GM23338 (cell line): ENCODE measurements at regions not wholly inside any gene's neighbourhood (a gene's known extent, or its start where the extent isn't known, plus 50 kb on each side); places are given as distances from the start of the nearest gene placed in this dataset.

ENCODE experiments used
- ATAC-seq: fragments of 200-7000 bp; cut with Tn5 transposase; 3 replicates; pipeline ENCODE4 v1.9.1; 2020
- DNase-seq: peaks from one replicate; pipeline ENCODE4 v3.0.0-alpha.2; 2015; ENCODE audit warnings: low spot score
- H2AFZ ChIP-seq: fragments of 200-600 bp; sonication (generic); 2 replicates; pipeline ENCODE4 v1.8.0; 2016; ENCODE audit warnings: antibody characterized with exemption, mild to moderate bottlenecking, moderate library complexity
- H3F3A ChIP-seq: fragments of 200-600 bp; sonication (generic); replicated peaks from 2 replicates; pipeline ENCODE4 v1.8.0; 2017; ENCODE audit warnings: antibody characterized with exemption, mixed run types, low read depth
- H3K27ac ChIP-seq: fragments of 200-600 bp; sonication (generic); 2 replicates; pipeline ENCODE4 v1.6.1; 2016; ENCODE audit warnings: low read depth
- H3K27me3 ChIP-seq: fragments of 200-600 bp; sonication (generic); 2 replicates; pipeline ENCODE4 v1.8.0; 2016; ENCODE audit warnings: mild to moderate bottlenecking, mixed run types, moderate library complexity; ENCODE audit not compliant: insufficient read depth
- H3K36me3 ChIP-seq: fragments of 200-600 bp; sonication (generic); 2 replicates; pipeline ENCODE4 v1.8.0; 2016; ENCODE audit warnings: mild to moderate bottlenecking; ENCODE audit not compliant: insufficient read depth
- H3K4me1 ChIP-seq: fragments of 200-600 bp; sonication (generic); 2 replicates; pipeline ENCODE4 v1.8.0; 2016; ENCODE audit warnings: mild to moderate bottlenecking, moderate library complexity; ENCODE audit not compliant: insufficient read depth
- H3K4me2 ChIP-seq: fragments of 200-600 bp; sonication (generic); 2 replicates; pipeline ENCODE4 v1.7.1; 2017; ENCODE audit warnings: mixed run types
- H3K4me3 ChIP-seq: fragments of 200-600 bp; sonication (generic); 2 replicates; pipeline ENCODE4 v1.6.1; 2016; ENCODE audit warnings: mixed run types
- H3K79me2 ChIP-seq: fragments of 200-600 bp; sonication (generic); replicated peaks from 2 replicates; pipeline ENCODE4 v1.8.0; 2017; ENCODE audit warnings: mild to moderate bottlenecking; ENCODE audit not compliant: insufficient read depth
- H3K9me2 ChIP-seq: fragments of 200-600 bp; sonication (generic); 2 replicates; pipeline ENCODE4 v1.8.0; 2017; ENCODE audit not compliant: insufficient read depth
- H4K20me1 ChIP-seq: fragments of 200-600 bp; sonication (generic); replicated peaks from 2 replicates; pipeline ENCODE4 v1.8.0; 2017; ENCODE audit warnings: mild to moderate bottlenecking; ENCODE audit not compliant: insufficient read depth
- H3K27ac Mint-ChIP-seq: 2 replicates; pipeline ENCODE4 v1.8.0; 2020; ENCODE audit warnings: inconsistent platforms, mild to moderate bottlenecking, moderate library complexity, mixed read lengths
- H3K27me3 Mint-ChIP-seq: 3 replicates; pipeline ENCODE4 v1.8.0; 2022; ENCODE audit warnings: low read depth, mild to moderate bottlenecking, moderate library complexity, mixed read lengths, inconsistent platforms; ENCODE audit not compliant: insufficient read depth, poor library complexity
- H3K36me3 Mint-ChIP-seq: 3 replicates; pipeline ENCODE4 v1.8.0; 2021; ENCODE audit warnings: low read depth, mild to moderate bottlenecking, inconsistent platforms, moderate library complexity, mixed read lengths
- H3K4me1 Mint-ChIP-seq: 3 replicates; pipeline ENCODE4 v1.8.0; 2020; ENCODE audit warnings: mild to moderate bottlenecking, inconsistent platforms, mixed read lengths
- H3K4me3 Mint-ChIP-seq: 3 replicates; pipeline ENCODE4 v1.8.0; 2021; ENCODE audit warnings: moderate library complexity, mild to moderate bottlenecking, inconsistent platforms, mixed read lengths
- H3K9me3 Mint-ChIP-seq: 3 replicates; pipeline ENCODE4 v1.8.0; 2020; ENCODE audit warnings: moderate library complexity, mild to moderate bottlenecking, inconsistent platforms, mixed read lengths
- ETS1 ChIP-seq: IDR thresholded peaks from 2 replicates; pipeline ENCODE4 v1.6.1; 2016; ENCODE audit warnings: antibody characterized with exemption
- EZH2 ChIP-seq: fragments of 200-600 bp; sonication (generic); IDR thresholded peaks from one replicate; pipeline ENCODE4 v1.8.0; 2017; ENCODE audit warnings: antibody characterized with exemption, mild to moderate bottlenecking, low read depth; ENCODE audit not compliant: unreplicated experiment
- EZH2phosphoT487 ChIP-seq: fragments of 200-600 bp; sonication (generic); IDR thresholded peaks from one replicate; pipeline ENCODE4 v1.8.1; 2018; ENCODE audit warnings: antibody characterized with exemption; ENCODE audit not compliant: unreplicated experiment
- JUNB ChIP-seq: IDR thresholded peaks from one replicate; pipeline ENCODE4 v1.6.1; 2016; ENCODE audit warnings: antibody characterized with exemption; ENCODE audit not compliant: unreplicated experiment
- NANOG ChIP-seq: IDR thresholded peaks from 2 replicates; pipeline ENCODE4 v1.6.1; 2016; ENCODE audit warnings: antibody characterized with exemption, borderline replicate concordance
- POLR2AphosphoS5 ChIP-seq: IDR thresholded peaks from 2 replicates; pipeline ENCODE4 v1.6.1; 2016; ENCODE audit warnings: antibody characterized with exemption, low read depth
- REST ChIP-seq: IDR thresholded peaks from one replicate; pipeline ENCODE4 v1.6.1; 2018; ENCODE audit warnings: antibody characterized with exemption; ENCODE audit not compliant: unreplicated experiment
- STAT1 ChIP-seq: IDR thresholded peaks from one replicate; pipeline ENCODE4 v1.6.1; 2016; ENCODE audit warnings: antibody characterized with exemption; ENCODE audit not compliant: unreplicated experiment
- ZNF114 ChIP-seq: fragments of 250-450 bp; sonication (Bioruptor Pico); IDR thresholded peaks from 2 replicates; pipeline ENCODE4 v1.5.0; 2020; ENCODE audit warnings: mild to moderate bottlenecking, moderate library complexity
- ZNF331 ChIP-seq: fragments of 250-450 bp; sonication (Bioruptor Pico); IDR thresholded peaks from 2 replicates; pipeline ENCODE4 v1.5.0; 2020; ENCODE audit warnings: low read depth, mild to moderate bottlenecking, moderate library complexity
- TF ChIP-seq, protein P1 (sequence below): fragments of 250-450 bp; sonication (Bioruptor Pico); IDR thresholded peaks from 2 replicates; pipeline ENCODE4 v1.5.0; 2020; ENCODE audit warnings: mild to moderate bottlenecking, moderate library complexity
- TF ChIP-seq, protein P2 (sequence below), 2 experiments: fragments of 200-600 bp in 1 of 2; sonication (generic) in 1 of 2; conservative IDR thresholded peaks; 2 replicates each; pipeline versions ENCODE4 v1.5.1 to v1.6.1; 2016 to 2017; ENCODE audit warnings: antibody characterized with exemption in 2 of 2, low read depth in 2 of 2, mild to moderate bottlenecking in 2 of 2, moderate library complexity in 1 of 2

DNA sequence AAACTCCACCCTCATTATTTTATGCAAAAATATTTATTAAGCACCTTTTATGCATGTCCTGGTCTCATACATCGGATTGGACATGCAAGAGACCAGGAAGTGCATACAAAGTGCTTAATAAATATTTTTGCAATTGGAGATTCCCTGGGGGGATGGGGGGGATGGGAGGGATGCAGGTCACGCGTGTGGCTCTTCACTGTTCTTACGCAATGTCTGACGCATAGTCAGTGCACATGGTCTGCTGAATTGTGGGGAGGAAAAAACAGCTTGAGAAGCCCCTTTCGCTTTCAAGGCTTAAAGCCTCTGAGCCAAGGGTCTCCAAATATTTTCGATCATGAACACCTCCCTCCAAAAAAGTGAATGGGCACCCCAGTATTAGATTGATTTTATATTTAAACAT, 96.7 kb upstream of the XYLT1 start:
- no peaks in the 10 kb centered on the region for H4K20me1 ChIP-seq
- no peak overlapping the region for H3K4me2 ChIP-seq
- Mint-ChIP-seq H3K36me3 (no peaks in the 10 kb centered on the region), H3K9me3 (no peaks in the 10 kb centered on the region; the same call in 2 of the 3 replicates), H3K27me3 (no peaks in the 10 kb centered on the region), H3K4me1 (peaks cover 2% of the 10 kb centered on the region; the same call in 1 of the 3 replicates), H3K27ac (no peak overlapping the region), H3K4me3 (no peak overlapping the region)
- no peak for TF ChIP-seq EZH2
- TF ChIP-seq, protein P1, sequence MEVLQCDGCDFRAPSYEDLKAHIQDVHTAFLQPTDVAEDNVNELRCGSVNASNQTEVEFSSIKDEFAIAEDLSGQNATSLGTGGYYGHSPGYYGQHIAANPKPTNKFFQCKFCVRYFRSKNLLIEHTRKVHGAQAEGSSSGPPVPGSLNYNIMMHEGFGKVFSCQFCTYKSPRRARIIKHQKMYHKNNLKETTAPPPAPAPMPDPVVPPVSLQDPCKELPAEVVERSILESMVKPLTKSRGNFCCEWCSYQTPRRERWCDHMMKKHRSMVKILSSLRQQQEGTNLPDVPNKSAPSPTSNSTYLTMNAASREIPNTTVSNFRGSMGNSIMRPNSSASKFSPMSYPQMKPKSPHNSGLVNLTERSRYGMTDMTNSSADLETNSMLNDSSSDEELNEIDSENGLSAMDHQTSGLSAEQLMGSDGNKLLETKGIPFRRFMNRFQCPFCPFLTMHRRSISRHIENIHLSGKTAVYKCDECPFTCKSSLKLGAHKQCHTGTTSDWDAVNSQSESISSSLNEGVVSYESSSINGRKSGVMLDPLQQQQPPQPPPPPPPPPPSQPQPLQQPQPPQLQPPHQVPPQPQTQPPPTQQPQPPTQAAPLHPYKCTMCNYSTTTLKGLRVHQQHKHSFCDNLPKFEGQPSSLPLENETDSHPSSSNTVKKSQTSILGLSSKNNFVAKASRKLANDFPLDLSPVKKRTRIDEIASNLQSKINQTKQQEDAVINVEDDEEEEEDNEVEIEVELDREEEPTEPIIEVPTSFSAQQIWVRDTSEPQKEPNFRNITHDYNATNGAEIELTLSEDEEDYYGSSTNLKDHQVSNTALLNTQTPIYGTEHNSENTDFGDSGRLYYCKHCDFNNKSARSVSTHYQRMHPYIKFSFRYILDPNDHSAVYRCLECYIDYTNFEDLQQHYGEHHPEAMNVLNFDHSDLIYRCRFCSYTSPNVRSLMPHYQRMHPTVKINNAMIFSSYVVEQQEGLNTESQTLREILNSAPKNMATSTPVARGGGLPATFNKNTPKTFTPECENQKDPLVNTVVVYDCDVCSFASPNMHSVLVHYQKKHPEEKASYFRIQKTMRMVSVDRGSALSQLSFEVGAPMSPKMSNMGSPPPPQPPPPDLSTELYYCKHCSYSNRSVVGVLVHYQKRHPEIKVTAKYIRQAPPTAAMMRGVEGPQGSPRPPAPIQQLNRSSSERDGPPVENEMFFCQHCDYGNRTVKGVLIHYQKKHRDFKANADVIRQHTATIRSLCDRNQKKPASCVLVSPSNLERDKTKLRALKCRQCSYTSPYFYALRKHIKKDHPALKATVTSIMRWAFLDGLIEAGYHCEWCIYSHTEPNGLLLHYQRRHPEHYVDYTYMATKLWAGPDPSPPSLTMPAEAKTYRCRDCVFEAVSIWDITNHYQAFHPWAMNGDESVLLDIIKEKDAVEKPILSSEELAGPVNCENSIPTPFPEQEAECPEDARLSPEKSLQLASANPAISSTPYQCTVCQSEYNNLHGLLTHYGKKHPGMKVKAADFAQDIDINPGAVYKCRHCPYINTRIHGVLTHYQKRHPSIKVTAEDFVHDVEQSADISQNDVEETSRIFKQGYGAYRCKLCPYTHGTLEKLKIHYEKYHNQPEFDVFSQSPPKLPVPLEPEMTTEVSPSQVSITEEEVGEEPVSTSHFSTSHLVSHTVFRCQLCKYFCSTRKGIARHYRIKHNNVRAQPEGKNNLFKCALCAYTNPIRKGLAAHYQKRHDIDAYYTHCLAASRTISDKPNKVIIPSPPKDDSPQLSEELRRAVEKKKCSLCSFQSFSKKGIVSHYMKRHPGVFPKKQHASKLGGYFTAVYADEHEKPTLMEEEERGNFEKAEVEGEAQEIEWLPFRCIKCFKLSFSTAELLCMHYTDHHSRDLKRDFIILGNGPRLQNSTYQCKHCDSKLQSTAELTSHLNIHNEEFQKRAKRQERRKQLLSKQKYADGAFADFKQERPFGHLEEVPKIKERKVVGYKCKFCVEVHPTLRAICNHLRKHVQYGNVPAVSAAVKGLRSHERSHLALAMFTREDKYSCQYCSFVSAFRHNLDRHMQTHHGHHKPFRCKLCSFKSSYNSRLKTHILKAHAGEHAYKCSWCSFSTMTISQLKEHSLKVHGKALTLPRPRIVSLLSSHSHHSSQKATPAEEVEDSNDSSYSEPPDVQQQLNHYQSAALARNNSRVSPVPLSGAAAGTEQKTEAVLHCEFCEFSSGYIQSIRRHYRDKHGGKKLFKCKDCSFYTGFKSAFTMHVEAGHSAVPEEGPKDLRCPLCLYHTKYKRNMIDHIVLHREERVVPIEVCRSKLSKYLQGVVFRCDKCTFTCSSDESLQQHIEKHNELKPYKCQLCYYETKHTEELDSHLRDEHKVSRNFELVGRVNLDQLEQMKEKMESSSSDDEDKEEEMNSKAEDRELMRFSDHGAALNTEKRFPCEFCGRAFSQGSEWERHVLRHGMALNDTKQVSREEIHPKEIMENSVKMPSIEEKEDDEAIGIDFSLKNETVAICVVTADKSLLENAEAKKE: no peak
- TF ChIP-seq ETS1: no peak
- no peak for TF ChIP-seq JUNB
- TF ChIP-seq STAT1: no peak
- no peak for TF ChIP-seq ZNF331 (CRISPR knock-in tag)
- TF ChIP-seq, protein P2, sequence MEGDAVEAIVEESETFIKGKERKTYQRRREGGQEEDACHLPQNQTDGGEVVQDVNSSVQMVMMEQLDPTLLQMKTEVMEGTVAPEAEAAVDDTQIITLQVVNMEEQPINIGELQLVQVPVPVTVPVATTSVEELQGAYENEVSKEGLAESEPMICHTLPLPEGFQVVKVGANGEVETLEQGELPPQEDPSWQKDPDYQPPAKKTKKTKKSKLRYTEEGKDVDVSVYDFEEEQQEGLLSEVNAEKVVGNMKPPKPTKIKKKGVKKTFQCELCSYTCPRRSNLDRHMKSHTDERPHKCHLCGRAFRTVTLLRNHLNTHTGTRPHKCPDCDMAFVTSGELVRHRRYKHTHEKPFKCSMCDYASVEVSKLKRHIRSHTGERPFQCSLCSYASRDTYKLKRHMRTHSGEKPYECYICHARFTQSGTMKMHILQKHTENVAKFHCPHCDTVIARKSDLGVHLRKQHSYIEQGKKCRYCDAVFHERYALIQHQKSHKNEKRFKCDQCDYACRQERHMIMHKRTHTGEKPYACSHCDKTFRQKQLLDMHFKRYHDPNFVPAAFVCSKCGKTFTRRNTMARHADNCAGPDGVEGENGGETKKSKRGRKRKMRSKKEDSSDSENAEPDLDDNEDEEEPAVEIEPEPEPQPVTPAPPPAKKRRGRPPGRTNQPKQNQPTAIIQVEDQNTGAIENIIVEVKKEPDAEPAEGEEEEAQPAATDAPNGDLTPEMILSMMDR (conservative IDR thresholded peaks at IDR 0.05; ENCODE audit: low read depth in 2 of 2): no peak
- no peak for TF ChIP-seq ZNF114
- no peak for TF ChIP-seq POLR2AphosphoS5
- TF ChIP-seq EZH2phosphoT487: no peak
- no peak for TF ChIP-seq REST
- no peak for TF ChIP-seq NANOG
- H3K79me2 ChIP-seq: no peaks in the 10 kb centered on the region
- ATAC-seq: no peak
- H2AFZ ChIP-seq: no peak overlapping the region
- H3K36me3 ChIP-seq: no peaks in the 10 kb centered on the region
- no peaks in the 10 kb centered on the region for H3K27me3 ChIP-seq
- H3F3A ChIP-seq: no peaks in the 10 kb centered on the region
- H3K9me2 ChIP-seq: no peaks in the 10 kb centered on the region
- no peak for DNase-seq
- no peak overlapping the region for H3K4me3 ChIP-seq
- no peaks in the 10 kb centered on the region for H3K4me1 ChIP-seq
- no peak overlapping the region for H3K27ac ChIP-seq
